Heart right ventricle (tissue), 16 donors: ENCODE measurements at regions not wholly inside any gene's neighbourhood (a gene's known extent, or its start where the extent isn't known, plus 50 kb on each side); places are given as distances from the start of the nearest gene placed in this dataset.

Source experiments
- ATAC-seq, 8 donors: fragments of 200-7000 bp; cut with Tn5 transposase; one replicate each; pipeline ENCODE4 v1.9.1; 2020; ENCODE audit warnings: mild to moderate bottlenecking in 8 of 8, moderate library complexity in 8 of 8, moderate number of reproducible peaks in 1 of 8
- DNase-seq, 2 donors: peaks; one replicate each; pipeline ENCODE4 v3.0.0-alpha.2; 2020
- H3K27ac ChIP-seq, 10 donors: fragments of 200-600 bp; sonication (generic) in 2 of 10; one replicate each; pipeline versions ENCODE4 v1.5.0 to v1.8.0; 2020 to 2022; ENCODE audit warnings: mild to moderate bottlenecking in 3 of 10
- H3K27me3 ChIP-seq, 7 donors: fragments of 200-600 bp; one replicate each; pipeline ENCODE4 v1.8.0; 2021 to 2022; ENCODE audit warnings: mild to moderate bottlenecking in 2 of 7
- H3K36me3 ChIP-seq, 9 donors: fragments of 200-600 bp; sonication (generic) in 1 of 9; one replicate each; pipeline versions ENCODE4 v1.5.0 to v1.8.0; 2020 to 2022; ENCODE audit warnings: mild to moderate bottlenecking in 2 of 9
- H3K4me1 ChIP-seq, 9 donors: fragments of 200-600 bp; sonication (generic) in 1 of 9; one replicate each; pipeline versions ENCODE4 v1.5.0 to v1.8.0; 2020 to 2022; ENCODE audit warnings: mild to moderate bottlenecking in 4 of 9
- H3K4me3 ChIP-seq, 10 donors: fragments of 200-600 bp; sonication (generic) in 2 of 10; one replicate each; pipeline versions ENCODE4 v1.5.0 to v1.8.0; 2020 to 2022; ENCODE audit warnings: mild to moderate bottlenecking in 7 of 10, moderate library complexity in 2 of 10
- H3K9me3 ChIP-seq, 11 donors: fragments of 200-600 bp in 10 of 11; sonication (generic) in 2 of 11; one replicate each; pipeline versions ENCODE4 v1.5.0 to v1.8.0; 2013 to 2022; ENCODE audit warnings: mild to moderate bottlenecking in 2 of 11, control low read depth in 1 of 11, moderate library complexity in 1 of 11
- WGBS, 2 donors: extraction: QIAGEN DNeasy Blood & Tissue Kit; methylation state at CpG; one replicate each; pipeline ENCODE4 v1.1.7; 2013; ENCODE audit warnings: inconsistent platforms in 1 of 2; 5-methylcytosine and 5-hydroxymethylcytosine counted together
- intact Hi-C, 10 donors: fragments of 100-400 bp; cut with DNase I; formaldehyde crosslinking; loops; one replicate each; pipeline versions ENCODE4 v1.11.1 to v1.14.2; 2022
- TF ChIP-seq, protein P1 (sequence below), 9 donors: fragments of 200-600 bp; sonication (generic) in 2 of 9; IDR thresholded peaks; one replicate each; pipeline versions ENCODE4 v1.5.0 to v1.8.0; 2021 to 2022; ENCODE audit warnings: antibody characterized with exemption in 9 of 9, mild to moderate bottlenecking in 5 of 9, moderate library complexity in 1 of 9
- donor health status: Arrhythmogenic right ventricular cardiomyopathy.
- donor health status: ischemic (EF 13 %, LVEDD 7.1; RV severe dilation, severe dysfunction).
- donor health status: healthy with polysubstance abuse.
- donor health status: DM: no; HTN: yes; CAD: no.
- donor health status: DM: no; HTN: no; CAD: no.
- donor health status: ischemic (EF 25% LVEDD 6.9; RV normal size, moderate dysfunction).
- donor health status: ischemic (EF 25% LVEDD 5.7; RV mildly dilated, moderate dysfunction).
- donor health status: healthy.
- donor health status: DM: yes; HTN: yes; CAD: no.
- donor health status: Ischemic cardiomyopathy.
- donor health status: ischemic (EF 35%, LVEDD 5.7; RV mildly dilated, moderate dysfunction).
- donor health status: nonischemic (EF 11% LVEDD 7.7; RV severe dilation, severe dysfunction).
- donor health status: DM: yes; HTN: yes; CAD: no.
- donor health status: PGD.
- donor health status: ischemic (EF 29% LVEDD 5.4; RV normal size, mild dysfunction).
- donor health status: nonischemic (EF 23%, LVEDD 6.1; RV moderate dilation, normal function).

- peak in 4 of 8 donors; percentile 30 to 51 (median 40) for ATAC-seq
- H3K4me1 ChIP-seq, result peaks cover 0 to 18% (median 12%) of the 10 kb centered on the region in 9 donors
- H3K9me3 ChIP-seq, result no peaks in the 10 kb centered on the region
- 42 to 70% methylated on average over 4 of the region's 4 CpGs for WGBS, 2 donors
- intact Hi-C loops, result loop anchor here in 9 of 10 donors (5.0 to 10.0 kb wide), 11 partner anchors 102 to 700 kb away; partner anchors contain the start of genes DLL1 (in 7 of the 9) and FAM120B (in 1 of the 9)
- no peak for DNase-seq
- H3K4me3 ChIP-seq, result no peak overlapping the region
- TF ChIP-seq, protein P1, sequence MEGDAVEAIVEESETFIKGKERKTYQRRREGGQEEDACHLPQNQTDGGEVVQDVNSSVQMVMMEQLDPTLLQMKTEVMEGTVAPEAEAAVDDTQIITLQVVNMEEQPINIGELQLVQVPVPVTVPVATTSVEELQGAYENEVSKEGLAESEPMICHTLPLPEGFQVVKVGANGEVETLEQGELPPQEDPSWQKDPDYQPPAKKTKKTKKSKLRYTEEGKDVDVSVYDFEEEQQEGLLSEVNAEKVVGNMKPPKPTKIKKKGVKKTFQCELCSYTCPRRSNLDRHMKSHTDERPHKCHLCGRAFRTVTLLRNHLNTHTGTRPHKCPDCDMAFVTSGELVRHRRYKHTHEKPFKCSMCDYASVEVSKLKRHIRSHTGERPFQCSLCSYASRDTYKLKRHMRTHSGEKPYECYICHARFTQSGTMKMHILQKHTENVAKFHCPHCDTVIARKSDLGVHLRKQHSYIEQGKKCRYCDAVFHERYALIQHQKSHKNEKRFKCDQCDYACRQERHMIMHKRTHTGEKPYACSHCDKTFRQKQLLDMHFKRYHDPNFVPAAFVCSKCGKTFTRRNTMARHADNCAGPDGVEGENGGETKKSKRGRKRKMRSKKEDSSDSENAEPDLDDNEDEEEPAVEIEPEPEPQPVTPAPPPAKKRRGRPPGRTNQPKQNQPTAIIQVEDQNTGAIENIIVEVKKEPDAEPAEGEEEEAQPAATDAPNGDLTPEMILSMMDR (IDR thresholded peaks at IDR 0.05), result no peak
- H3K27ac ChIP-seq, result no peak overlapping the region
- H3K27me3 ChIP-seq, result peaks cover 0 to 39% (median 10%) of the 10 kb centered on the region in 7 donors
- H3K36me3 ChIP-seq, result no peaks in the 10 kb centered on the region
Measured at GRCh38 chr6:169832247-169832948, 81.0 kb downstream of the ERMARD start.

DNA sequence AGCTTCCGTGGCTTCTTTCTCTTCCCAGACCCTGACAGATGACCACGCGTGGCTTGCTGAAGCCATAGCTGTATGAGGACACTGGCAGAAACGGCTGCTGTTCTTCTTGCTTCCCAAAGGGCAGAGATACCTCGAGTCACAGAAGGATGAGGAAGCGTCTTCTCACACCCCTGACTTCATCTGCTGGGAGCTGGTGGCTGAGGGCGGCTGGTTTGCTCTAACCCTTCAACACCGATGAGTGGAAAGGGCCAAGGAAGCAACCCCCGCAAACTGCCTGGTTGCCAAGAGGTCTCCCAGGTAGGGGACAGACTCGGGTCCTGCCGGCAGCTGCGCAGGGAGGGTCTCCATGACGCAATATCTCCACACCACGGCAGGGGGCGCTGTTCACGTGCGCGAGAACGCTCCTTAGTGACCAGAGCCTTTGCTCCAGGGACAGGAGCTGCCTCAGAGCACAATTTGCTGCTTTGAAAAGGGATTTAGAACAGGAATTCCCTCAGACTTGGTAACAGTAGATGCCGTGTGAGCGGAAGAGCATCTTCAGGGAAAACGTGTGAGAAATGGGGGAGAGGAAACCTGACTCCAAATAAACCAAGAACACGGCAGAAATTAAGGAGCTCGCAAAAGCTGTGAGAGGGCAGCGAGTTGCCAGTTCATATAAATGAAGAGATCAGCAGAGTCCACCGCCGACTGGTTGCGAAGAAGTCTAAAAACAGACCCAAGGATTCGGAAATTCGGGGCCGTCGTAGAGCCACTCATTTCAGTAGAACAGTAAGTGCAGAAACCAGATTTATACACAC is 80.2 kb downstream of the ERMARD start:
- Histone ChIP-seq H3K36me3 (no peaks in the 10 kb centered on the region), H3K9me3 (peaks cover 0 to 4% (median 0%) of the 10 kb centered on the region in 11 donors), H3K4me3 (no peak overlapping the region), H3K4me1 (peaks cover 0 to 18% (median 12%) of the 10 kb centered on the region in 9 donors), H3K27ac (no peak overlapping the region), H3K27me3 (peaks cover 0 to 35% (median 10%) of the 10 kb centered on the region in 7 donors)
- ATAC-seq (peak; percentile 86 to 96 (median 93)), DNase-seq (peak; percentile 69 to 84)
- 32 to 33% methylated on average over 32 of the region's 32 CpGs for WGBS, 2 donors
- intact Hi-C loops, result loop anchor here (1.0 to 10.0 kb wide), 15 partner anchors 103 to 701 kb away; partner anchors contain the start of genes DLL1 (in 7 of the 10) and FAM120B (in 1 of the 10)
- TF ChIP-seq, protein P1 (IDR thresholded peaks at IDR 0.05), result peak; percentile 87 to 98 (median 94)
